HG03108 (cell line): ENCODE measurements at regions not wholly inside any gene's neighbourhood (a gene's known extent, or its start where the extent isn't known, plus 50 kb on each side); places are given as distances from the start of the nearest gene placed in this dataset.
"Not testable (repeated sequence)": the region's sequence is repeated elsewhere in the genome, so short reads cannot be mapped to it uniquely, and the experiment has no call there.

Experiments used
- ATAC-seq: cut with Tn5 transposase; IDR thresholded peaks from one replicate; pipeline ENCODE4 v1.9.1; 2021; ENCODE audit warnings: moderate library complexity; ENCODE audit not compliant: unreplicated experiment

- ATAC-seq: no peak
Measured at GRCh38 chr2:11950896-11951295, 204.5 kb downstream of the LPIN1 start.

GRCh38 chr2:11951492-11951891 is 205.1 kb downstream of the LPIN1 start:
- ATAC-seq: not testable (repeated sequence)

- ATAC-seq: no peak
Measured at GRCh38 chr2:11953258-11953657, 206.8 kb downstream of the LPIN1 start.

- no peak for ATAC-seq
Measured at GRCh38 chr2:11955314-11955713, 208.9 kb downstream of the LPIN1 start.

- no peak for ATAC-seq
Measured at GRCh38 chr2:11955884-11956291, 209.5 kb downstream of the LPIN1 start.

GRCh38 chr2:11962707-11963328 is 216.4 kb downstream of the LPIN1 start:
- ATAC-seq: no peak

- ATAC-seq: no peak
Measured at GRCh38 chr2:11963966-11964365, 217.5 kb downstream of the LPIN1 start.

GRCh38 chr2:11967946-11968465 is 221.6 kb downstream of the LPIN1 start:
- ATAC-seq: no peak

GRCh38 chr2:11968521-11968920 is 222.1 kb downstream of the LPIN1 start:
- ATAC-seq: no peak

- ATAC-seq: no peak
Measured at GRCh38 chr2:11969774-11970173, 223.3 kb downstream of the LPIN1 start.

- ATAC-seq: no peak
Measured at GRCh38 chr2:11974573-11974972, 228.1 kb downstream of the LPIN1 start.

GRCh38 chr2:11975373-11975772 is 228.9 kb downstream of the LPIN1 start:
- ATAC-seq: no peak

- ATAC-seq: no peak
Measured at GRCh38 chr2:11976073-11976472, 229.6 kb downstream of the LPIN1 start.

- ATAC-seq: no peak
Measured at GRCh38 chr2:11977766-11978524, 231.5 kb downstream of the LPIN1 start.

GRCh38 chr2:11980809-11981208 is 234.4 kb downstream of the LPIN1 start:
- ATAC-seq: no peak

GRCh38 chr2:11983401-11983800 is 237.0 kb downstream of the LPIN1 start:
- no peak for ATAC-seq

- no peak for ATAC-seq
Measured at GRCh38 chr2:11983870-11984269, 237.4 kb downstream of the LPIN1 start.

GRCh38 chr2:11984316-11985158 is 238.1 kb downstream of the LPIN1 start:
- ATAC-seq: no peak

- no peak for ATAC-seq
Measured at GRCh38 chr2:11985817-11986566, 239.6 kb downstream of the LPIN1 start.

- ATAC-seq: no peak
Measured at GRCh38 chr2:11987151-11987550, 240.7 kb downstream of the LPIN1 start.
